GM19463 (cell line): ENCODE measurements at regions not wholly inside any gene's neighbourhood (a gene's known extent, or its start where the extent isn't known, plus 50 kb on each side); places are given as distances from the start of the nearest gene placed in this dataset.

Source experiments
- ATAC-seq: cut with Tn5 transposase; IDR thresholded peaks from one replicate; pipeline ENCODE4 v1.9.1; 2021; ENCODE audit warnings: mild to moderate bottlenecking, moderate library complexity; ENCODE audit not compliant: unreplicated experiment

DNA sequence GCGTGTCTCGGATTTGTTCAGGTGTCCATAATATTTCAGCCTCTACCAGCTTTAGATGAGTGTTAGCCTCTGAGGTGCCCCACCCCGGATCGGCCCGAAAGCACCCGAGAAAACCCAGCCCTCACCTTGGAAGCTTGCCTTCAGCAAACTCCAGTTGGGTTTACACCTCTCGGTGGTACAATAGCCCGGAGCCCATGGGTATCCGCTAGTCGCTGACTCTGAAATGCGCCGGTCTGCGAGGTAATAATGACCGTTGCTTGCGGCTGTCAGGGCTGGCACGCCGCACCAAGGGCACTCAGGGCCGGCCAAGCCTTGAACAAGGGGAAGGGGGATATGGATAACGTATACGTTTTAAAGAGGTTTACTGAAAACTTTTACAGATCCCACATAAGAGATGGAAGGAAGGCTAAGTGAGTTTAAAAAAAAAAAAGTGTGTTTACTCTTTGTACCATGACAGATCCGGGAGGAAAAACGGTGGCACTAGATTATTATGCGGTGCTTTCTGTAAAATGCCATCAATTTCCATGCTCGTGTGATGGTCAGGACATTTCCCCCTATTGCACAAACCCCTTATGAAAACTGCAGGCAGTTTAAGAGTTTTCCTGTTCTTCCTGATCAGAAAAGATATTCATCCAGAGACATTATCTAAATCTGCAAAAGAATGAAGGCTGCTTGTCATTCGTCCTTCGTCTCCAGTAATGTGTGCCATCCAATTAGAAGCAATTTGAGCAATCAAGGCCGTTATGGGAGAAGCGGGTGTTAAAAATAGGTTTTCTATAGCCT lies 124.2 kb downstream of the TMEM161B start:
- no peak for ATAC-seq

DNA sequence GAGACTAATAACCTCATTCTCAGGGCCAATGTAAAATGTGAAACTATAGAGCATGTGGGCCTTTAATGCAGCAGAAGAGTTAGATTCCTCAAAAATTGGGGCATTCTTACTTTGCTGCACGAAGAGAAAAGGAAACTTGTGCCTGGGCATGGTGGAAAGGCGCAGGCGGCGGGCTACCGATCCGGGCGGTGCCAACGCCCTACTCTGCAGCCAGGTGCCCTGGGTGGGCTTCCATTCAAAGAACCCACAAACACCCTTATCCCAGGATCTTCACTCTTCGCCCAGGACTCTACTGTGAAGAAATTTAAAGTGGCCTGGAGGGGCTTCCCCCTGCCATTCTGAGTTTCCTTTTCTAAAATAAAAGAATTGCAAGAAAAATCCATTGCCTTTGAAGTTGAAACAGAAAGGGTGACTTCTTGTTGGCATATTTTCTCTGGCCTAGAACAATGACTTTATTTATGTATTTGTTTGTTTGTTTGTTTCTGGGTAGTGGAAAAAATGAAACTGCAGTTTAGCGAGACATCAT lies 124.9 kb downstream of the TMEM161B start:
- ATAC-seq: no peak

DNA sequence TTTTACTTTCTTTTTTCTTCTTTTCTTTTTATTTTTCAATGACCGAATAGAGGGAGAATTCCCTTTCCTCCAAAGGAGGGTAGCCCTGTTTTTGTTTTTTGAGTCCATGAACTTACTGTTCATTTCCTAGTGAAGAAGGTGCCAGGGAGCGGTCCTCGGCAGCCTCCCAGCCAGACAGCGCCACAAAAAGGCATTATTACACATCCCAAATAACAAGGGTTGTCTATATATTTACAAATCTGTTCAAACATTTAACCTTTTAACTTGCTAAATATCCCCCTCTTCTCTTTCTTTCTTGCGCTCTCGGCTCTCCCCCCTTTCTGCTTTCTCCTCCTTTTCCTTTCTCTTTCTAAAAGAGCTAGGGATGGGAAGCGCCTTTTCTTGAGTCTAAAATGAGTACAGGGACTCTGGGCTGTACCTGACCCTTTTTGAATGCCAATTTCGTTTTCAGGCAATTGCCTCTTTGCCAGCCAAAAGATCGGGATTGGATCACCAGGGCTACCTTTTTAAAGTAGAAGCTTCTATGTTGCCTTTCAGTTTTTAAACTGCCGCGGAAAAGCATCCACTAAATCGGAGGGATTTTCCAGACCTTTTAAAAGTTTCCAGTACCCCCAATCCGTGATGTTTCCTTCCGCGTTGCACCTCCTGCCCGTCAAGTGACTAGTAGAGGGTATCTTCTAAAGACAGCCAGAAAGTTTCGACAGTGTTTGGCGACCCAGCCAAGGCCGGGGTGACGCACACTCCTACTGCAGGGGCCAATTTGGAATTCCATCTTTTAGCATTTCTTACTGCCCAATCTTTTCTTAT lies 125.6 kb downstream of the TMEM161B start:
- ATAC-seq: no peak

DNA sequence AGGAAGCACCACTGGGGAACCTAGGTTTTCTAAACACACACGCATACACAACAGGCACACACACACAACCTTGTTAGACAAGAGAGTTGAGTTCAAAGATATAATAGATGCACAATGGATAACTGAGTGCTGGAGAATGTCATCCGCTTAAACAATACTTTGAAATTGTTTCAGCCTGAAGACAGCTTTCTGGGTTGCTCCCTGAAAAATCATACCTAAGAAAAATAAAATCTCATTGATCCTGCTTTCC lies 126.1 kb downstream of the TMEM161B start:
- no peak for ATAC-seq

DNA sequence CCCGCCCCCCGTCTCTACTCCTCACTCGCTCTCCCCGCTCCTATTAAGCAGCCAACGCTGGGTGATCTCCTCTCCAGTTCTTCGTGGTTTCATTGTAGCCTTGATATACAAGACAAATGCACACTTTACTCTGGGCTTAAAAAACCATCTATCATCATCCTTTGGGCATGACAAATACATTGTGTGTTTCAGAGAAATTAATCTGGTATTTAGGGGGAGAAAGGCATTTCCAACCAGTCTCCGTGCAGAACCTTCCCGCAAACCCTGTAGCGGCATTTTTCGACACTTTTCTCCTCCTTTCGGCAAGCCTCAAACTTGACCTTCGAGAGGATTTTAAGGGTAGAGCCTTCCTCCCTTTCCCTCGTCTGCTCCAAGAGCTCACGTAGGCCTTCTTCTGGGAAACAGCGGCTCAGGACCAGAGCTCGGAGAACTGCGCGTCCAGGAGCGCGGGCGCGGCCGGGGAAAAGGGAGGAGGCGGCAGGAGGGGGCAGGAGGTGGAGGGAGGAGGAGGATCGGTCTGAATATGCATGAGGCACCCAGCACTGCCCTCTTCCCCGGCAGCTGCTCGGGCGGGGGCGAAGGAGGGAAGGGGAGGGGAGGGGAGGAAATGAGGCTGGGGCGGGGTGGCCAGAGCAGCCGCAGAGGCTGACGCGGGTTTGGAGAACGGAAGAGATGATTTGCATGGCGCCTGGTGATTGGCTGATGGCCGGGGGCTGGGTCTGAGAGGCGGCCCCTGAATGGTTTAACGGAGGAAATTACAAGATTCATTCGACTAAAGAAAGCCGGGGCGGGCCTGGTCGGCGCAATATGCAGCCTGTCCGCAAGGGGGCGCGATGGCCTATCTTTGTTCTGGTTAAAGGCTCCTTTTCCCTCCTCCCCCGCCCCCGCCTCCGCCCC lies 127.5 kb downstream of the TMEM161B start:
- ATAC-seq: peak; percentile 91

DNA sequence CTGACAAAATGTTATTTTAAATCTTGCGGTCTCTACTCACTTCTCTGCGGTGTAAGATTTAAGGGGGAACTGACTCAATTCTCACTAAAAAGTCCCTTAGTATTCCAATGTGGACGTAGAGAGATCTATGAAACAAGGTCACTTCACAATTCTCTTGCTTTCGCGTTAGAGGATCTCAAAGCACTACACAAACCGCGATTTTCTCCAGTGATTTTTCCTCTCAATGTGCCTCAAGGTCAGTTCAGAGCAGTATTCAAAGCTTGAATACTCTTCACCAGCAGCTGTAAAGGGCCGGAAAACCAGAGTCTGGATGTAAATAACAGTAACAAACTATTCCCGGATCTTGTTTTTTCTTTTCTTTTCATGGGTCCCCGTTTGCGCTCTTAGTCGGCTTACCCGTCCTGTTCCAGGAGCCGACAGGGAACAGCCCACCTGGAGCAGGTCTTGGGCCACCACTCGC lies 128.2 kb downstream of the TMEM161B start:
- ATAC-seq: no peak

DNA sequence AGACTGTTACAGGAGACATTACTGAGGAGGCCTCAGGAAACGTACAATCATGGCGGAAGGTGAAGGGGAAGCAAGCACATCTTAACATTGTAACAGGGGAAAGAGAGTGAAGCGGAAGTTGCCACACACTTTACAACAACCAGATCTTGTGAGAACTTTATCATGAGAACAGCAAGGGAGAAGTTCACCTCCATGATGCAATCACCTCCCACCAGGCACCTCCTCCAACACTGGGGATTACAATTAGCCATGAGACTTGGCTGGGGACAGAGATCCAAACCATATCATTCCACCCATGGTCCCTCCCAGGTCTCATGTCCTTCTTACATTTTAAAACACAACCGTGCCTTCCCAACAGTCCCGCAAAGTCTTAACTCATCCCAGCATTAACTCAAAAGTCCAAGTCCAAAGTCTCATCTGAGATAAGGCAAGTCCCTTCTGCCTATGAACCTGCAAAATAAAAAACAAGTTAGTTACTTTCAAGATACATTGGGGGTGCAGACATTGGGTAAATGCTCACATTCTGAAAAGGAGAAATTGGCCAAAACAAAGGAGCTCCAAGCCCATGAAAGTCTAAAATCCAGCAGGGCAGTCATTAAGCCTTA lies 138.3 kb downstream of the TMEM161B start:
- ATAC-seq: no peak

DNA sequence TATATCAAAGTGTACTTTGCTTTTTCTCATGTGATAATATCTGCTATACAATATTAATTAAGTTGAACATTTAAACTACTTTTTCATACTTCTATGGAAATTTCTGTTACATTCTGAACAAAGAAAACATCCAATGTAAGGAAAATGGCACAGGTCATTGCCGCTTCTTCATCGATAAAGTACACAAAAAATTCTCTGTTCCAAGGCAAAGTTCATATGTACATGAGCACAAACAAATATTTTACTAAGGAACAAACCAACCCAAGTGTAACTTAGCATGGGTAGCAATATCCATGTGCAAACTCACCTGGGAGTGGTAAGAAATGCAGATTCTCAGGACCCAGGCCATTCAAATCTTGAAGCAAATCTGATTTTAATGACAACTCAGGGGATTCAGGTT lies 139.8 kb downstream of the TMEM161B start:
- ATAC-seq: no peak

DNA sequence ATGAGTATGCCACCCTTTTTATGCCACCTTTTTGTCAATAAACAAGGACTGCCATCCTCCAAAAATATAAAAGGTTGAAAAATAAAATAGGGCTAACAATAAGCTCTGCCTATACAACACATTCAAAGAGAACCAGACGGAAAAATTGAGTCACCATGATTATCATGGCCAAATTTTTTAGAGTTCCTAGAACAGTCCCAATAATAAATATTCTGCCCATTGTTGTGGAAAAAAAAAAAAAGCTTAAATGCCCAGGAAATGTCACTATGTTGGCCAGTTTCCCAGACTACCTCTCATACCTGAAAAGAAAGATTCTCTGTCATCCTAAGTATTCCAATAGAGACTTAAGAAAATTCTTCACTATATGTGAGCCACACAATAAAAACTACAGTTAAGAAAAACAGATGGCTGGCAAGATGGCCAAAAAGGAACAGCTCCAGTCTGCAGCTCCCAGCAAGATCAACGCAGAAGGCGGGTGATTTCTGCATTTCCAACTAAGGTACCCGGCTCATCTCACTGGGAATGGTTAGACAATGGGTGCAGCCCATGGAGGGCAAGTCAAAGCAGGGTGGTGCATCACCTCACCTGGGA lies 149.0 kb downstream of the TMEM161B start:
- no peak for ATAC-seq

DNA sequence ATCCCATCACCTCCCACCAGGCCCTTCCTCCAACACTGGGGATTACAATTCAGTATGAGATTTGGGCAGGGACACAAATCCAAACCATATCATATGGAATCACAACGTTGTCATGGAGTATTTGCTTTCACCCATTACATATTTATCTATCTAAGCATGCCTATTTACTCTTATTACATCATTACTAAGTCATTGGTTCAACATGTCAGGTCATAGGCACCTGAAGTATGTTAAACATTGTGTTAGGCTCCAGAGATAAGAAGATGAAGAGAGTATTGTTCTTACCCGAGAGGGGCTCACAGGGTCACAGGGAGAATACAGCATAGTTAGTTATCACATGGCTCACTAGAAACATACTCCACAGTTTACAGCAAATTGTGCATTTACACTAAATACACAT lies 150.5 kb downstream of the TMEM161B start:
- no peak for ATAC-seq

DNA sequence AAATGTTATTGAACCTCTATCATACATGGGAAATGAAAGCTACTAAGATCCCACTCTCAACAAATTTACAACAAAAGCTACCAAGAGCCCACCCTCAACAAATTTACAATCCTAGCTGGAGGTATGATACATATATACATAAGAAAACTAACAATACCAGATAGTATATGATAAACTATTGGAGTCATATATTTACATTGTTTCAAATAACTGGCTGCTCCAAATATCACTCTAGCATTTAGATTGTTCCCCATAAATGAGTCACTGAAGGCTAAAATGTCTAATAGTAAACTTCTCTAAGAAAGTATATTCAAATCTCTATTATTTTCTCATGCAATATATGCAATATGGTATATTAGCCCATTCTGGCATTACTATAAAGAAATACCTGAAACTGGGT lies 151.1 kb downstream of the TMEM161B start:
- no peak for ATAC-seq

DNA sequence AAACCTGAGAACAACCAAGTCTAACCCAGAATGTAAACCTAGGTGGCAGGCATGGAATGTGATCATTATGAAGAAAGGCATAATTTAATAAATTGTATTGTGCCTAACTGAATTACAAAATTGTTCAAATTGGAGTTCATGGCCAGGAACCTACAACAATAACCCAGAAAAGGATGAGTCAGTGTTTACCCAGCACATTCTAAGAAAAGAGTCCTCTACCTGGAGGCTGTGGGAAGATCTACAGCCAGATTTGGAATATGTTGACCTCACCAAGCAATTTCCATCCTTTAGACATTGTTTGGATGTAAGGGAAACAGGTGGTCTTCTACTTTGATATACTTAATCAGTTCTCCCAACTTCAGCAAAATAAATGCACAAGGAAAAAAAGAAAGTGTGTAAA lies 152.2 kb downstream of the TMEM161B start:
- no peak for ATAC-seq

DNA sequence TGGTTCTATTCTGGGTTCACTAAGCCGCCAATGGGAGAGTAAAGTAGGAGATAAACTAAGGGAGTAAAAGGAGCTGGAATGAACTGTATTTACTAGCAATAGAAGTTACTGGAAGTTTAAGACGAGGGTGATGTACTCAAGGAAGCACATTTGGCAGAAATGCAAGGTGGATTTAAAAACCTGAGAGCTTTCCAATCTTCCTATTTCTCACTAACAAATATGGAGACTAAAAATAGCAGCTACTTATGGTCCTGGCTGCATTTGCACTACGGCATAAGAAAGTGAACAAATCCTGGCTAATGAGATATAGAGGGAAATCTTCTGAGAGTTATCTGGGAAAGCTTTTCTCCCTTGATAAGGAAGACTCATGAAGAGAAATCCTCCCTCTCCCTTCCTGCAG lies 153.4 kb downstream of the TMEM161B start:
- ATAC-seq: no peak

DNA sequence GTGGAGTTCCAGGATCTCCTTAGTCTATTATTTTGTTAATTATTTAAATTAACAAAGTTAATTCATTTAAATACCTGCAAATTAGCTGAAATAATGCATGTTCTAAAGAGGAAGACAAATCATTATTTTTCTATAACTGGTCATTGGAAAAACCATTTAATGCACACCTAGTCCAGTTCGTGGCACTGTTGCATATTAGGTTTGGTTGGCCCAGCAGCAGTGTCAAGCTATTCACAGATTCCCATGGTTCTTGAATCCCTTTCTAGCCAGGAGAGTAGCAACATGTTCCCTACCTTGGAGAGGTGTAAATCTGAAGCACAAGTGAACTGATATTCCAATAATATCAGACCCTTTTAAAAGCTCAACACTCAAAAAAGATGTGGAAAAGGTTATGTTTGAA lies 155.2 kb downstream of the TMEM161B start:
- ATAC-seq: no peak

DNA sequence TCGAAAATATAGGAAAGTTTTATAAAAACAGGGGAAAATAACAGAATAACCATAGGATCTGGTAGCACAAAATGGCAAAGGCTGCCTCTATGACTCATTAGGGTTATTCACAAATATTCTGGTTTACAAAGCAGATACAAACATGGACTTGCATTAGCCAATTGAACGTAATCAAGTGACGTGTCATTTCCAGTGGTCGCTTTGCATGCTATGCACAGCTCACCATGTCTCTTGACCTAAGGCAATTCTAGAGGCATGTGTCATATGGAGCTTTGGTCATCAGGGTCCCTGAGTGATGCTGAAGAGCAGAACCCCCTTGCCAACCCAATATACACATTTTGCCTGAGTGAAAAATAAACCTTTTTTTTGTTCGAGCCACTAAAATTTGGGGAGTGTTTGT lies 158.8 kb downstream of the TMEM161B start:
- ATAC-seq: no peak

DNA sequence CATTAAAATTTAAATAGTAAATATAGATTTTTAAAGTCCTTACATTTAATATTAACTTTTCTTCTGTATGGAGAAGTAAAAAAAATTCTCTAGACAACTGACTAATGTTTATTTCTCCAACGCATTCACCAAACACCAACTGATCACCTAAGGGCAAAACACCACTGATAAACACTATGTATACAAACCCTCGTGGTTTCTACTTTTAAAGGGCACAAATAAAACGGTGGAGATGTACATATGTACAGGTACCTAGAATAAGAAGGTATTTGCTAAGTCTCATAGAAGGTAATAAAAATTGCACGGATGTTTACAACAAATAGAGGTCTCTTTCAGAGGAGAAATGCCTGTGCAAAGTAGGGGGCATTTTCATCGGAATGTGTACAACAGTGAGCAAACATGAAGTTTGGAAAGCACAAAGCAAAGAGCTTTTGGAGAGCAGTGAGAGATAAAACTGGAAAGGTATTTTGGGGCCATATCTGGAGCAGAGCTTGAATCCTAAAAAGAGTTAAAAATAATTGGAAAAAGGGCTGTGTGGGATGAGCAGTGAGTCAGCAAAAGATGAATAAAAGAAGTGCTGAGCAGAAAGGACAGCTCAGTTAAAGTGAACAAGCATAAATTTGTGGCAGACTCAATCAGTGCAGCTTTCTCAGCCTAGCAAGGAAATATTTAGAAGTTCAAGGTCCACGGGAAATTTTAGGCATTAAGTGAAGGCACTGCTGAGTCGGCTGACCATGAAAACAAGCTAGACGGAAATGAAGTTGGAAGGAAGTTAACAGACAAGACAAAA lies 160.0 kb downstream of the TMEM161B start:
- ATAC-seq: no peak

DNA sequence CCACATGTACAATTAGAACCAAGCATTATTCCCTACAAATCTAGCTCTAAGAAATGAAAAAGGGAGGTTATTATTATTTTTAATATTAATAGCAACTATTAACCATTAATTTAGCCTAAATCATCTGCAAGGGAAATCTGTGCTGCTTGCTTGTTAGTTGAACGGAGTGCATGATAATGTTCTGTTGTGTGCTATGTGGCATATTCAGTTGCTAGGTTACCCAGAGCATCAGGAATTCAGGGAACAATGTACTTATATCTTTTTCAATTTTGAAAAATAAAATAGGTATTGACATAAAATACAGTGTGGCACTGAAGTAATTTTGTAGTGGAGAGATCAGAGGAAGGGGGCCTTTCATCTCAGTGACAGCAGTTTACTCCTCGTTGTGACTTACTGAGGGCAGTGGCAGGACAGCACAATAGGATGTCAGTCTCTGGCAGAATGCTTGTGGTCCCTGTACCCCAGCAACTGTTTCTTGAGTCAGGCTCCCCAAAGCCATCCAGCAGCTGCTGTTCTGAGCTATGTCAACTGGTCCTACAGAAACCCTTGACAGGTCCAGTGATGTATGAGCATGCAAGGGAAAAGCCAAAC lies 173.6 kb downstream of the TMEM161B start:
- no peak for ATAC-seq

DNA sequence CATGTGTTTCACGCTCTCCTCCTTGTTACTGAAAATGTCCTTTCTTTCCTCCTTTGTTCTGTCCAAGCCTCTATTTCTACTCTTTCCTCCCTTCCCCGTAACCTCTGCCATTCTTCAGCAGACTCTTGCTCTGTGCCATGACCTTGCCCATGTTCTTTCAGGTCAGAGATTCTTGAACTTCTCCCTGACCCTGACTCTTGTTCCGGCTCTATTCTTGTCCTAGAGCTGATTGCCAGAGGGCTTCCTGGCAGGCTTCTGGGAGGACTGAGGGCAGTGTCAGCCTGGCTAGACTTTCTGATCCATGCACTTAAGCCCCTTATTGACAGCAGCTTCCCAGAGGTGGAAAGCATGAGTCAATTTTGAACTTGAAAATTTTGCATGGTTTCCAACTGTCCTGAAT lies 174.2 kb downstream of the TMEM161B start:
- no peak for ATAC-seq

DNA sequence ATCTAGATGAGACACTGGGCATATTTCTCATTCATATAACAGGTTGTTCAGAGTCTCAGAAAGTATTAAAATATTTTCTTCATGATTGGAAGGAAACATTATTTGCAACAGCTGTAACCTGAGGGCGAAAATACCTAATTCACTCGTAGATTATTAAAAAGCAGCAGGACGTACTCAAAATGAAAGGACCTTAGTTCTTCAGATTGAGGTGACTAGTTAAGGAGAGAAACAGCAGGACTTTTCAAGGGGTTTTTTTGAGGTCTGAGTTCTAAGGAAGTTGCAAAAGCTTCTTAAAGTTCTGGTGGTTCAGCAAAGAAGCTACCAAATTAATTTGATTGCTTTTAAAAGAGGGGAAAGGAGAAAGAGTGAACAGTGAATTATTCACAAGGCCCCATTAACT lies 174.9 kb downstream of the TMEM161B start:
- peak; percentile 47 for ATAC-seq
